ENCODE measurements at regions not wholly inside any gene's neighbourhood (a gene's known extent, or its start where the extent isn't known, plus 50 kb on each side); places are given as distances from the start of the nearest gene placed in this dataset.

- no peak for TF ChIP-seq POLR2A (IDR thresholded peaks at IDR 0.05; ENCODE audit: low read depth, low read length)
- TF ChIP-seq POLR2AphosphoS5 (IDR thresholded peaks at IDR 0.05; ENCODE audit: low read depth, low read length), result no peak
Measured at GRCh38 chr16:86050111-86050510, 151.1 kb downstream of the IRF8 start.
